GM13977 (cell line): ENCODE measurements at regions not wholly inside any gene's neighbourhood (a gene's known extent, or its start where the extent isn't known, plus 50 kb on each side); places are given as distances from the start of the nearest gene placed in this dataset.
A peak's percentile ranks its signal among the peaks of the same experiment; 100 is the strongest.
"Not testable (repeated sequence)": the region's sequence is repeated elsewhere in the genome, so short reads cannot be mapped to it uniquely, and the experiment has no call there.

Source experiments
- DNase-seq: peaks from one replicate; pipeline ENCODE4 v3.0.0; 2012; ENCODE audit warnings: low spot score
- CTCF ChIP-seq: IDR thresholded peaks from 2 replicates; pipeline ENCODE4 v1.5.1; 2012; ENCODE audit warnings: mild to moderate bottlenecking, control low read depth; ENCODE audit not compliant: insufficient read depth; ENCODE audit errors: extremely low read depth, missing control alignments
- in situ Hi-C: fragments of 300-500 bp; cut with MboI; formaldehyde crosslinking; loops from one replicate; pipeline ENCODE4 v1.12.0; 2022; ENCODE audit warnings: low sequenced_read_pairs, low pct_unique_long_range_greater_than_20kb, mixed read lengths, inconsistent platforms; ENCODE audit not compliant: unreplicated experiment

- no peak for DNase-seq
- in situ Hi-C loops: no loop called here
- no peak for TF ChIP-seq CTCF
These were observed 149.5 kb downstream of the KCNJ18 start for GRCh38 chr17:21841839-21842238.

GRCh38 chr17:21842332-21843317, 150.3 kb downstream of the KCNJ18 start:
- TF ChIP-seq CTCF: no peak
- in situ Hi-C loops: no loop called here

DNA sequence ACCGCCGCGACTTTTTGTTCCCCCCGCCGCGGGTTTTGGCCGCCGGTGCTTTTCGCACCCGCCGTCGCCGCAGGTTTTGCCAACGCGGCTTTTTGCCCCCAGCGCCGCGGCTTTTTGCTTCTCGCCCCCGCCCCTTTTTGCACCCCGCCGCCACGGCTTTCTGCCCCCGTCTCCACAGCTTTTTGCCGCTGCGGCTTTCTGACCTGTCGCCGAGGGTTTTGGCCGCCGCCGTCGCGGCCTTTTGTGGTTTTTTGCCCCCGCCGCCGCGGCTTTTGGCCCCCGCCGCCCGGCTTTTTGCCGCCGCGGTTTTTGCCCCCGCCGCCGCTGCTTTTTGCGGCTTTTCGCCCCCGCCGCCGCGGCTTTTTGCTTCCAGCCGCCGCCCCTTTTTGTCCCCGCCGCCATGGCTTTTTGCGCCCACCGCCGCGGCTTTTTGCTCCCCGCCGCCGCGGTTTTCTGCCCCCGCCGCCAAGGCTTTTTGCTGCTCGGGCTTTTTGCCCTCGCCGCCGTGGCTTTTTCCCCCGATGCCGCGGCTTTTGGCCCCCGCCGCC, 151.1 kb downstream of the KCNJ18 start:
- no peak for DNase-seq
- TF ChIP-seq CTCF: no peak
- in situ Hi-C loops: no loop called here

More at GRCh38 chr17:21842332-21843317, 150.3 kb downstream of the KCNJ18 start:
- DNase-seq: peak; percentile 2

DNA sequence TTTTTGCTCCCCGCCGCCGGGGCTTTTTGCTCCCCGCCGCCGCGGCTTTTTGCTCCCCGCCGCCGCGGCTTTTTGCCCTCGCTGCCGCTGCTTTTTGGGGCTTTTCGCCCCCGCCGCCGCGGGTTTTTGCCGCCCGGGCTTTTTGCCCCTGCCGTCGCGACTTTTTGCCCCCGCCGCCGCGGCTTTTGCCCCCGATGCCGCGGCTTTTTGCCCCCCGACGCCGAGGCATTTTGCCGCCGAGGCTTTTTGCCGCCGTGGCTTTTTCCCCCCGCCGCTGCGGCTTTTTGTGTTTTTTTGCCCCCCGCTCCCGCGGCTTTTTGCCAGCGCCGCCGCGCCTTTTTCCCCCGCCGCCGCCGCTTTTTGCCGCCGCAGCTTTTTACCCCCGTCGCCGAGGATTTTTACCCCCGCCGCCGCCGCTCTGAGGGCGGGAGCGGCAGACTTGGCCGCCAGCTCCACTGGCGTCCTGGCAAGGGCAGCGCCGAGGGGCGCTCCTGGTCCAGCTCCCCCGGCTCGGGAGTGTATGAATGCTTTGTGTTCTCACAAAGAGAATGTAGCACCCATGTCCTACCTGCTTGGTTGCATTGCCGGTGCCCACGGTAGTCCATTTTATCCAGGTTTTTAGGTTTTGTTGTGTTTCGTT, 151.7 kb downstream of the KCNJ18 start:
- no peak for TF ChIP-seq CTCF
- in situ Hi-C loops: no loop called here
- DNase-seq: no peak

GRCh38 chr17:21848510-21848909, 156.2 kb downstream of the KCNJ18 start:
- in situ Hi-C loops, DNase-seq: not testable (repeated sequence)

DNA sequence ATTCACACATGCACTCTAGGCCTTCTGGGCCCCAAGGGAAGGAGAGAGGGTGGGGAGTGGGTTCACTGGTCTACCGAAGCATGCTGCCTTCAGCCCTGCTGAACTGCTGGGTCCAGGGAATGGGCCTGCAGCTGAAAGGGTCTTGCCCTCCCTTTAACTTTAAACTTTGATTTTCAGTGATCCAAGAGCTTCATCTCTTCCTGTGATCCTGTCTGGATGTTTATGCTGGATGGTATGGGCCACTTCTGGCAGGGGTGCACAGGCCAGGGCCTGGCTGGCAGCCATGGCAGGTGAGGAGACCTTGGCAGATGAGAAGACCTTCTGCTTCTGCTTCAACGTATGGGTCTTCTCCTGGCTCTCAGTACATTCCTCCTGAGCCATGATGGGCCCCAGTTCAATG, 156.7 kb downstream of the KCNJ18 start:
- in situ Hi-C loops, DNase-seq: not testable (repeated sequence)

GRCh38 chr17:21850614-21851013, 158.3 kb downstream of the KCNJ18 start:
- in situ Hi-C loops, DNase-seq: not testable (repeated sequence)
